Bronchial epithelial cell (primary cell): ENCODE measurements at regions not wholly inside any gene's neighbourhood (a gene's known extent, or its start where the extent isn't known, plus 50 kb on each side); places are given as distances from the start of the nearest gene placed in this dataset.
A peak's percentile ranks its signal among the peaks of the same experiment; 100 is the strongest.

Source experiments
- DNase-seq: peaks from one replicate; pipeline ENCODE4 v3.0.0-alpha.2; 2010; ENCODE audit warnings: low read depth
- FAIRE-seq: peaks from 2 replicates; lab custom pipeline; 2011; peaks lifted over from hg19 to GRCh38; lab: Jason Lieb, UNC
- H3K27me3 ChIP-seq: 2 replicates; pipeline ENCODE4 v1.5.1; 2011; ENCODE audit warnings: low read length; ENCODE audit not compliant: control insufficient read depth, insufficient read depth
- H3K36me3 ChIP-seq: 2 replicates; pipeline ENCODE4 v1.5.1; 2011; ENCODE audit warnings: low read length; ENCODE audit not compliant: control insufficient read depth, insufficient read depth
- H3K4me3 ChIP-seq: 2 replicates; pipeline ENCODE4 v1.5.1; 2011; ENCODE audit warnings: mild to moderate bottlenecking, low read depth, low read length, control low read depth
- TF ChIP-seq, protein P1 (sequence below): IDR thresholded peaks from 2 replicates; pipeline ENCODE4 v1.5.1; 2011; ENCODE audit warnings: mild to moderate bottlenecking, moderate library complexity, low read length, control low read depth, inconsistent platforms; ENCODE audit not compliant: insufficient read depth, severe bottlenecking

DNA sequence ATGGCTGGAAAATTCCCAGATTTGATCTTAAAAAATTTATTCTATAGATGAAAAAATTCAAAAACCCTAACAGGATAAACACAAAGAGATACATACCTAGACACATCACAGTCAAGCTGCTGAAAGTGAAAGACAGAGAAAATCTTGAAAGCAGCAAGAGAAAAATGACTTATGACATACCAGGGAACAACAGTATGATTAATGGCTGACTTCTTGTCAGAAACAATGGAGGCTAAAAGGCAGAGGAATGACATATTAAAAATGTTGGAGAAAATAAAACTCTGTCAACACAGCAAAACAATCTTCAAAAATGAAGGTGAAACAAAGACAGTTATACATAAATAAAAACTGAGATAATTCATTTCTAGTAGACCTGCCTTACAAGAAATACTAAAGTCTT lies 442.7 kb downstream of the IPMK start:
- H3K4me3 ChIP-seq = no peak overlapping the region
- no peaks in the 10 kb centered on the region for H3K27me3 ChIP-seq
- no peaks in the 10 kb centered on the region for H3K36me3 ChIP-seq
- TF ChIP-seq, protein P1, sequence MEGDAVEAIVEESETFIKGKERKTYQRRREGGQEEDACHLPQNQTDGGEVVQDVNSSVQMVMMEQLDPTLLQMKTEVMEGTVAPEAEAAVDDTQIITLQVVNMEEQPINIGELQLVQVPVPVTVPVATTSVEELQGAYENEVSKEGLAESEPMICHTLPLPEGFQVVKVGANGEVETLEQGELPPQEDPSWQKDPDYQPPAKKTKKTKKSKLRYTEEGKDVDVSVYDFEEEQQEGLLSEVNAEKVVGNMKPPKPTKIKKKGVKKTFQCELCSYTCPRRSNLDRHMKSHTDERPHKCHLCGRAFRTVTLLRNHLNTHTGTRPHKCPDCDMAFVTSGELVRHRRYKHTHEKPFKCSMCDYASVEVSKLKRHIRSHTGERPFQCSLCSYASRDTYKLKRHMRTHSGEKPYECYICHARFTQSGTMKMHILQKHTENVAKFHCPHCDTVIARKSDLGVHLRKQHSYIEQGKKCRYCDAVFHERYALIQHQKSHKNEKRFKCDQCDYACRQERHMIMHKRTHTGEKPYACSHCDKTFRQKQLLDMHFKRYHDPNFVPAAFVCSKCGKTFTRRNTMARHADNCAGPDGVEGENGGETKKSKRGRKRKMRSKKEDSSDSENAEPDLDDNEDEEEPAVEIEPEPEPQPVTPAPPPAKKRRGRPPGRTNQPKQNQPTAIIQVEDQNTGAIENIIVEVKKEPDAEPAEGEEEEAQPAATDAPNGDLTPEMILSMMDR = no peak
- DNase-seq (no peak), FAIRE-seq (no peak)

DNA sequence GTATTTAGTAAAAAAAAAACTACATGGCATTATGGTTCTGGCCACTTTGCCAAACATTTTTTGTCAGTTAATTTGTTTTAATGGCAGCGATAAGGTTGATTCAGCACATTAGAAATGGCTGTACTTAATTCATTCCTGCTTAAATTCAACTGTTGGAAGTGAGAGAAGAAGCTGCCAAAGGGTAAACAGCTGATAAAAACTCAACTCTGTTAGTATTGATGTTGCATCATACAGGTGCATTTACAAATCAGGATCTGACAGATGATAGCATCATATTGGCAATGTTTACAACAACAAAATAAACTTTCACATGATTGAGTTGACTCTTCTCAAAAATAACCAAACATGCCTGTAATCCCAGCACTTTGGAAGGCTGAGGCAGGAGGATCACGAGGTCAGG lies 444.3 kb downstream of the IPMK start:
- TF ChIP-seq, protein P1 = no peak
- DNase-seq (no peak), FAIRE-seq (no peak)
- Histone ChIP-seq H3K36me3 (no peaks in the 10 kb centered on the region), H3K4me3 (no peak overlapping the region), H3K27me3 (no peaks in the 10 kb centered on the region)

DNA sequence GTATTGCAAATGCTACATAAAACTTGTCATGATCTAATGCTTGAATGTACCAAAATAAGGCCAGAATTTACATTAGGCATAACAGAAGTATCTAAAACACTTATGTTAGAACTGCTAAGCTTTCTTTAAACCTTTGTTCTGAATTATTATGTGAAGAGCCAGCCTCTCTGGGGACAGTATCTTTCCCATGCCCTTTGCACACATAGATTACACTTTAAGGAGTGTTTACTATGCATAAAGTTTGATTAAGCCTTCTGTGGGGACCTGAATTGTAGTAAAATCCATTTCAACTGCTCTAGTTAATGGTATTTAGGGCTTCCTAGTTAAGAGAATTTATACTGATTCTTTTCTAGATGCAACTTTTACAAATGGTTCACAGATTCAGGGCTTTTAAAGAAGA lies 444.7 kb downstream of the IPMK start:
- TF ChIP-seq, protein P1 = no peak
- FAIRE-seq = no peak
- no peaks in the 10 kb centered on the region for H3K36me3 ChIP-seq
- DNase-seq = no peak
- no peak overlapping the region for H3K4me3 ChIP-seq
- H3K27me3 ChIP-seq = no peaks in the 10 kb centered on the region

DNA sequence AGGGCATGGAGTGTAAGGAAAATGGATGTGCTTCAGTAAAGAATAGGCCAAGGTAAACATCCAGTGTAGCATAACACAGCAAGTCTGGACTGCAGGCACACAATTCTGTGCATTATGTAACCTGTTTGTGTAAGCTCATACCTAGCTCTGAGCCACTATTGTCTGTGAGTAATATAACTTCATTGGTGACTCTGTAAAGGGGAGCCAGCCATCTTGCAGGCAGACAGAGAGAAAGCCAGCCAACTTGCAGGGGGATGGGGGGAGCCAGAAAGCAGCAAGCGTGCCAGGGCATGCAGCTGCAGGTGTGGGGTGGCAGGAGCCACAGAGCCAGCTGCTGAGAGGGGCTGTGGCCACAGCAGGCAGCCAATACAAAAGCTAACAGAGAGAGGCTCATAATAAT lies 449.2 kb downstream of the IPMK start:
- H3K27me3 ChIP-seq = no peaks in the 10 kb centered on the region
- TF ChIP-seq, protein P1 = no peak
- DNase-seq (peak; percentile 67), FAIRE-seq (peak; percentile 60)
- no peak overlapping the region for H3K4me3 ChIP-seq
- H3K36me3 ChIP-seq = no peaks in the 10 kb centered on the region

DNA sequence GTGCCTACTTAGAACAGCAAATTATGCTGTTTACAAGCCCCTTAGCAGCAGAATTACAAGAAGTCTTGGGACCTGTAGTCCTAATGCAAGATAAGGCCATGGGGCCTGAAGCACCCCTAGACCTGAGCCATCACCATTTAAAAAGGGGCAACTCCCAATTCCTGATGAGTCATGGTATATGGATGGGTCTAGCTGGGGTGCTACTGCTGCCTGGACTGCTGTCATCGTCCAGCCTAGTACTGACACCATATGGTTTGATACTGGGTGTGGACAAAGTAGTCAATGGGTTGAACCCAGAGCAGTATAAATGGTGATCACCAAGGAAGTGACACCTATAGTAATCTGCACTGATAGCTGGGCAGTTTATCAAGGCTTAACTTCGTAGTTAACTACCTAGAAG lies 450.0 kb downstream of the IPMK start:
- TF ChIP-seq, protein P1 = no peak
- FAIRE-seq (no peak), DNase-seq (no peak)
- no peak overlapping the region for H3K4me3 ChIP-seq
- no peaks in the 10 kb centered on the region for H3K36me3 ChIP-seq
- no peaks in the 10 kb centered on the region for H3K27me3 ChIP-seq

DNA sequence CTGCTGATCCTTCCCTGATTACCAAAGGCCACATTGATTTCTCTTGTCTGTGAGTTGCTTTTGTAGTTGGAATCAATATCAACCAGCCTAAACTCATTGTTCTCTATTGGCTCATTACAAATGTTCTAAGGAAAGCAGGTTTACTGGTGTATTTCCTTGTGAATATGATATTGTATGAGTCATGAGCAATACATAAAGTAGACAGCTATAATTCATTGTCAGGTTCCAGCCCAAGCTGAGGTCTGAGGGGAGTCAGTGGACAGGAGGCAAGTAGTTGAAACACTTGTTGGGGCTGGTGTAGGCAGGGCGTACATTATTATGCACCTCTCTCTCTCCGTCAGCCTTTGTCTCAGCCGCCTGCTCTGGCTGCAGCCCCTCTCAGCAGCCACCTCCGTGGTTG lies 451.7 kb downstream of the IPMK start:
- DNase-seq = peak; percentile 56
- TF ChIP-seq, protein P1 = no peak
- no peak overlapping the region for H3K4me3 ChIP-seq
- no peaks in the 10 kb centered on the region for H3K36me3 ChIP-seq
- H3K27me3 ChIP-seq = no peaks in the 10 kb centered on the region
- FAIRE-seq = peak; percentile 23
